Endothelial cell of umbilical vein (primary cell): ENCODE measurements at regions not wholly inside any gene's neighbourhood (a gene's known extent, or its start where the extent isn't known, plus 50 kb on each side); places are given as distances from the start of the nearest gene placed in this dataset.

Source experiments
- BruUV-seq: library from RNA; stranded (reverse); fragments of 400-500 nt; replicated peaks from 2 replicates; lab custom pipeline; 2021; lab: Mats Ljungman, UMichigan
- CTCF ChIA-PET: fragments of 300-600, 350-600 bp; sonication (Branson Sonifier 250); formaldehyde crosslinking; loops from one replicate; lab custom pipeline; 2021; ENCODE audit warnings: antibody characterized with exemption, inconsistent platforms; lab: Charles Lee
- POLR2A ChIA-PET: fragments of 300-600, 350-600 bp; sonication (Branson Sonifier 250); formaldehyde crosslinking; loops from one replicate; lab custom pipeline; 2021; ENCODE audit warnings: antibody characterized with exemption, inconsistent platforms; lab: Charles Lee
- DNase-seq: peaks from one replicate; pipeline ENCODE4 v3.0.0-alpha.2; 2011; ENCODE audit warnings: low read depth, low spot score
- FAIRE-seq: peaks from 2 replicates; lab custom pipeline; 2011; peaks lifted over from hg19 to GRCh38; lab: Jason Lieb, UNC
- H2AFZ ChIP-seq: 2 replicates; pipeline ENCODE4 v1.6.0; 2012; ENCODE audit warnings: low read depth, low read length, control low read depth, inconsistent platforms
- H3K27ac ChIP-seq: 2 replicates; pipeline ENCODE4 v1.5.1; 2011; ENCODE audit warnings: low read depth, mild to moderate bottlenecking, control low read depth, low read length, moderate library complexity; ENCODE audit not compliant: insufficient read depth
- H3K27me3 ChIP-seq, 2 experiments: 2 replicates each; pipeline versions ENCODE4 v1.6.0 to v1.6.1; 2011; ENCODE audit warnings: low read length in 2 of 2, mixed read lengths in 1 of 2; ENCODE audit not compliant: control insufficient read depth in 2 of 2, insufficient read depth in 2 of 2
- H3K36me3 ChIP-seq, 2 experiments: 2 replicates in 1 of 2; 3 replicates in 1 of 2; pipeline ENCODE4 v1.5.1; 2011; ENCODE audit warnings: low read length in 2 of 2, mild to moderate bottlenecking in 1 of 2, moderate library complexity in 1 of 2; ENCODE audit not compliant: control insufficient read depth in 2 of 2, insufficient read depth in 2 of 2; ENCODE audit errors: extremely low read depth in 1 of 2
- H3K4me1 ChIP-seq: 3 replicates; pipeline ENCODE4 v1.5.1; 2011; ENCODE audit warnings: mild to moderate bottlenecking, low read length; ENCODE audit not compliant: control insufficient read depth, insufficient read depth; ENCODE audit errors: extremely low read depth
- H3K4me2 ChIP-seq: 2 replicates; pipeline ENCODE4 v1.6.1; 2011; ENCODE audit warnings: low read length, control low read depth, mixed read lengths; ENCODE audit not compliant: insufficient read depth
- H3K4me3 ChIP-seq, 3 experiments: fragments of 200-600 bp in 1 of 3; sonication (generic), shearing (Covaris generic) in 1 of 3; replicated peaks in 1 of 3; 2 replicates each; pipeline ENCODE4 v1.5.1; 2011 to 2016; ENCODE audit warnings: control low read depth in 3 of 3, low read length in 3 of 3, mild to moderate bottlenecking in 2 of 3, inconsistent platforms in 1 of 3, low read depth in 1 of 3, moderate library complexity in 1 of 3; ENCODE audit not compliant: insufficient read depth in 1 of 3
- H3K79me2 ChIP-seq: 2 replicates; pipeline ENCODE4 v1.6.0; 2012; ENCODE audit warnings: low read length, inconsistent platforms; ENCODE audit not compliant: control insufficient read depth, insufficient read depth
- H3K9ac ChIP-seq: replicated peaks from 2 replicates; pipeline ENCODE3; 2011; ENCODE audit warnings: low read length, control low read depth; ENCODE audit not compliant: insufficient read depth; ENCODE audit errors: extremely low read depth
- H3K9me1 ChIP-seq: replicated peaks from 3 replicates; pipeline ENCODE4 v1.6.0; 2011; ENCODE audit warnings: mild to moderate bottlenecking, low read length; ENCODE audit not compliant: control insufficient read depth, insufficient read depth; ENCODE audit errors: extremely low read depth
- H3K9me3 ChIP-seq: replicated peaks from 2 replicates; pipeline ENCODE4 v1.5.1; 2012; ENCODE audit warnings: low read length, inconsistent platforms; ENCODE audit not compliant: control insufficient read depth, insufficient read depth
- H4K20me1 ChIP-seq: replicated peaks from 2 replicates; pipeline ENCODE3; 2011; ENCODE audit warnings: mild to moderate bottlenecking, low read length; ENCODE audit not compliant: control insufficient read depth, insufficient read depth; ENCODE audit errors: extremely low read depth
- CTCF ChIP-seq, 2 donors: IDR thresholded peaks; 1 replicate in 1 of 2; 2 replicates in 1 of 2; pipeline ENCODE4 v1.5.1; 2011; ENCODE audit warnings: low read length in 2 of 2, mild to moderate bottlenecking in 2 of 2, moderate library complexity in 2 of 2, control low read depth in 1 of 2, inconsistent platforms in 1 of 2, low read depth in 1 of 2; ENCODE audit not compliant: insufficient read depth in 1 of 2; ENCODE audit errors: extremely low read depth in 1 of 2
- EZH2 ChIP-seq: IDR thresholded peaks from 2 replicates; pipeline ENCODE4 v1.6.1; 2012; ENCODE audit warnings: borderline replicate concordance, low read depth, mild to moderate bottlenecking, moderate library complexity, low read length, inconsistent platforms; ENCODE audit not compliant: severe bottlenecking
- FOS ChIP-seq: IDR thresholded peaks from 2 replicates; pipeline ENCODE4 v1.6.1; 2011; ENCODE audit warnings: mild to moderate bottlenecking, low read length, moderate library complexity, borderline replicate concordance; ENCODE audit not compliant: insufficient read depth
- GATA2 ChIP-seq: IDR thresholded peaks from 2 replicates; pipeline ENCODE4 v1.7.0; 2011; ENCODE audit warnings: low read depth, mild to moderate bottlenecking, moderate library complexity, mixed read lengths, low read length; ENCODE audit not compliant: insufficient read length, insufficient read depth
- JUN ChIP-seq: IDR thresholded peaks from 2 replicates; pipeline ENCODE4 v1.6.1; 2011; ENCODE audit warnings: borderline replicate concordance, low read depth; ENCODE audit not compliant: insufficient read length, insufficient read depth
- MYC ChIP-seq: IDR thresholded peaks from one replicate; pipeline ENCODE4 v1.6.1; 2011; ENCODE audit warnings: mild to moderate bottlenecking, low read depth, low read length
- POLR2A ChIP-seq: IDR thresholded peaks from 2 replicates; pipeline ENCODE4 v1.6.1; 2012; ENCODE audit warnings: low read depth, mild to moderate bottlenecking, control low read depth, low read length
- POLR2AphosphoS5 ChIP-seq: IDR thresholded peaks from 2 replicates; pipeline ENCODE4 v1.6.1; 2012; ENCODE audit warnings: low read depth, mild to moderate bottlenecking, control low read depth, low read length, moderate library complexity; ENCODE audit not compliant: insufficient read depth
- dilution Hi-C: fragments of 300-500 bp; cut with MboI; formaldehyde crosslinking; loops from one replicate; pipeline ENCODE4 v1.15.0; 2019; ENCODE audit warnings: low sequenced_read_pairs; ENCODE audit not compliant: extremely low pct_ligation_motif_present
- intact Hi-C: fragments of 100-400 bp; cut with micrococcal nuclease; formaldehyde crosslinking; loops from one replicate; pipeline ENCODE4 v1.10.0; 2022
- TF ChIP-seq, protein P1 (sequence below): IDR thresholded peaks from 2 replicates; pipeline ENCODE4 v1.6.1; 2011; ENCODE audit not compliant: insufficient read depth, insufficient read length

GRCh38 chr16:79310710-79311109 lies 289.8 kb downstream of the MAF start:
- no peak for TF ChIP-seq POLR2A
- no peak for TF ChIP-seq EZH2
- TF ChIP-seq FOS, result no peak
- TF ChIP-seq GATA2, result no peak
- TF ChIP-seq MYC, result no peak
- TF ChIP-seq CTCF (IDR thresholded peaks at IDR 0.05; ENCODE audit: extremely low read depth in 1 of 2, insufficient read depth in 1 of 2, low read depth in 1 of 2, low read length in 2 of 2), result no peak
- H3K9ac ChIP-seq, result no peak overlapping the region
- H3K9me1 ChIP-seq, result no peaks in the 10 kb centered on the region
- ChIA-PET POLR2A (no interaction called here), CTCF (no interaction called here)
- H3K36me3 ChIP-seq, result no peaks in the 10 kb centered on the region
- H3K4me3 ChIP-seq, result no peak overlapping the region
- H3K79me2 ChIP-seq, result no peaks in the 10 kb centered on the region
- no peak overlapping the region for H2AFZ ChIP-seq
- no TSS peak for BruUV-seq
- DNase-seq (no peak), FAIRE-seq (no peak)
- peaks cover 7% of the 10 kb centered on the region for H3K9me3 ChIP-seq
- intact Hi-C loops (no loop called here), dilution Hi-C loops (no loop called here)
- no peak overlapping the region for H3K4me2 ChIP-seq
- H4K20me1 ChIP-seq, result no peaks in the 10 kb centered on the region
- no peaks in the 10 kb centered on the region for H3K4me1 ChIP-seq
- H3K27ac ChIP-seq, result no peak overlapping the region
- no peaks in the 10 kb centered on the region for H3K27me3 ChIP-seq

- Histone ChIP-seq H3K9me3 (peaks cover 13% of the 10 kb centered on the region), H3K9ac (no peak overlapping the region), H3K27me3 (no peaks in the 10 kb centered on the region), H3K9me1 (no peaks in the 10 kb centered on the region), H3K79me2 (no peaks in the 10 kb centered on the region), H2AFZ (no peak overlapping the region), H3K4me3 (no peak overlapping the region), H3K4me1 (no peaks in the 10 kb centered on the region), H3K36me3 (no peaks in the 10 kb centered on the region), H3K4me2 (no peak overlapping the region), H4K20me1 (no peaks in the 10 kb centered on the region), H3K27ac (no peak overlapping the region)
- CTCF ChIA-PET, result no interaction called here
- no TSS peak for BruUV-seq
- POLR2A ChIA-PET, result no interaction called here
- TF ChIP-seq JUN, result no peak
- TF ChIP-seq EZH2, result no peak
- TF ChIP-seq POLR2AphosphoS5, result no peak
- no peak for TF ChIP-seq POLR2A
- no peak for TF ChIP-seq FOS
- TF ChIP-seq GATA2, result no peak
- TF ChIP-seq CTCF (IDR thresholded peaks at IDR 0.05; ENCODE audit: extremely low read depth in 1 of 2, insufficient read depth in 1 of 2, low read depth in 1 of 2, low read length in 2 of 2), result no peak
- no peak for TF ChIP-seq MYC
- TF ChIP-seq, protein P1, sequence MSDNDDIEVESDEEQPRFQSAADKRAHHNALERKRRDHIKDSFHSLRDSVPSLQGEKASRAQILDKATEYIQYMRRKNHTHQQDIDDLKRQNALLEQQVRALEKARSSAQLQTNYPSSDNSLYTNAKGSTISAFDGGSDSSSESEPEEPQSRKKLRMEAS, result no peak
- intact Hi-C loops, result no loop called here
- no peak for FAIRE-seq
- dilution Hi-C loops, result no loop called here
- DNase-seq, result no peak
Measured at GRCh38 chr16:79309606-79310005, 290.9 kb downstream of the MAF start.
